Right renal pelvis (tissue), 4 donors: ENCODE measurements at regions not wholly inside any gene's neighbourhood (a gene's known extent, or its start where the extent isn't known, plus 50 kb on each side); places are given as distances from the start of the nearest gene placed in this dataset.

Source experiments
- DNase-seq, 4 donors: peaks; one replicate each; pipeline ENCODE4 v3.0.0-alpha.2; 2013; ENCODE audit warnings: low read depth in 4 of 4, low spot score in 3 of 4, missing footprints in 1 of 4

DNA sequence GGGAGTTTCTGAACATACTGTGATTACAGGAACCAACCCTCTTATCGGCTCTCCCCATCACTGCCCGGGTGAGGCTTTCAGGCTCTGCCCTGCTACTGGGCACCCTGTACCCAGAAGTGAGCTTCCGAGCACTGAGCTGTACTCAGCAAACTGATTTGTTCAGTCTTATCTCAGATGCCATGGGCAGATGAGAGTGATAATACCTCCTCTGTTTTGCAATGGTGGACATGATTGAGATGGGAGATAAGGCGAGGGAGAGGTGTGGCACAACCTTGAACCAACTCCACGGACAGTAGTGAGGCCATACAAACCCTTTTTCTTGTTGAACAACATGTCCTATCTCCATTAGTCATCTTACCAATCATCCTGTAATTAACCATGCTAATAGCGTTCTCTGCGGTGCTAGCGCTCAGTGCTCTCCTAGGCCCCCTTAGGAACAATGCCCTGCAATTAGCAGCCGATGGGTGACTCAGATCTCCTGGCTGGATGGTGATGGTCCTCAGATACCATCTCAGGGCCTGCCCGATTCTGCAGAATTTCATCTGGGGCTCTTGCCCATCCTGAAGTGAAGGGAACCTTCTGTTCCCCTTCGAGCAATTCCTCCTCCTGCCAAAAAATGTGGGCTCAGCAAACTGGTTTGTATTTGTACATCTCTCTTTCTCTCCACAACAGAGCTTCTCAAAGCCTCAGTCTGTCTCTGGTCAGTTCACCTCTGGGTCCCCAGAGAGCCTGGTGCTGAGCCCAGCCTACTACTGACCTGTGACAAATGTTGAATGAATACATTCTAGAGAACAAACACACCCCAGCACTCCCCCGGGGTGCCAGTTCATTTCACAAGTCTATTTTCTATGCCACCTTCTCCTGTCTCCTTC, 139.3 kb upstream of the IRX3 start:
- no peak for DNase-seq

DNA sequence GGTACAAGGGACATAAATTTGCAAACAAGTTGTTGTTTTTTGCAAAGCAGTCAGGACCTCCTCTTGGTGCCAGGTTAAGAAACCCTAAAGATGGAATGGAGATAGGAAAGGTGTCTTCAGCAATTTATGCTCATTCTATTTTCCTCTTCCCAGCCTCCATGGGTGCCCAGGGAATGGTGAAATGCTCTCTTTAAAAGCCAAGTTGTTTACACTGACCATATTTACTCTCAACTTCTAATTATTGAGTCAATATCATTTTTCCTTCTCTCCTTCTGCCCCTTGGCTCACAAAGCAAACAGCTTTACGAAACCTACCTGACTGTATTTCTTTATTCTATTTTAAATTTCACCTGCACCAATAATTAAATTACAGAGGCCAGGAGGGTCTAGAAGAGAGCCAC, 138.5 kb upstream of the IRX3 start:
- no peak for DNase-seq

DNA sequence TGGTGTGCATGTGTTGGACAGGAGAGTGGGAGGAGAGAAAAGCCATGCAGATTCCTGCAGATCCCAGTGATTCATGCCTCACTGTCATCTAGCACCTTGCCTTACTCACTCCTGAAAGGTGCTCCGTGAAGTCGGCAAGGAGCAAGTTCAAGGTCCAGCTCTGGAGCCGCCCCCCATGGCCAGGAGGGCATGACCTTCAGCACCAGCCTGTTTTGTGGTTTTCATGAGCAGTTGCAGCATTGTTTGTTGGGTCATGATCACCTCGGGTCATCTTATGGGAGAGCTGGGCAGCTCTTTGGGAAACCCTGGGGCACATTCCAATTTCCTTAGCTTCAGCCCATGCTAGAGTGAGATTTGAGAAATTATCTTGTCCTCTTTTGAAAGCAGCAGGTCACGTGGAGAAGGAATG, 137.5 kb upstream of the IRX3 start:
- DNase-seq = no peak

DNA sequence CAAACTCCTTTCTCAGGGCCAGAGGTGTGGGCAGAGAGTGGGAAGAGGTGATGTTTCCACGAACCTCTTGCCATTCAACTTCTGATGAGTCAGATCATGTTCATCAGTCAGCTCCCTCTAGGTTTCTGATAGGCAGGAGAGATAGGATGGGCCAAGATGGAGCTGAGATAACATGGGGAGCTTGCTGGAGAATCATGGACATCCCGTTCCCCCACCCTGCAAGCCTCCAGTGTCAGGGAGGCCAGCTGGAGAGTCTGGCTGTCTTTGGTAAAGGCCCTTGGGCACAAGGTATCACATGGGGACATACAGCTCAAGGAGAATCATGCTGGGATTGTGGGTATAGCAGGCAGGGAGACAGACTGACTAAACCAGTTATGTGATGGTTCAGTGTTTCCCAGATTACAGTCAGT, 136.0 kb upstream of the IRX3 start:
- no peak for DNase-seq

DNA sequence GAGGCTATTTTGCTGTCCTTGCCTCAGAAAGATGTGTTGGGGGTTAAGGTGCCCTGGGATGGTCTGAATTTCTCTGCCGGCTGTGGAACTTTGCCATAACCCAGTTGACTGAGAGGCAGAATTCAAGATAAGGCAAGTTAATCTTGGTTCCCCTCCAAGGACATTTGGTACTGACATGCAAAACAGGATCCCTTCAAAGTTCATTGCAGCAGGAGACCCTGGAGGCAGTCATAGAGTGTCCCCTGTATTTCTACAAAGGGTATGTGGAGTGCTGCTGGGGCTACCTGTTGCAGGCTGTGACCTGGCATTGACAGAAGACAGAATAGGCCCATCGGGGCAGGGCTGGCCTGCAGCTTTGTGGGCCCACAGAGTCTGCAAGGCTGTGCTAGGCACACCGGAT, 135.6 kb upstream of the IRX3 start:
- no peak for DNase-seq

DNA sequence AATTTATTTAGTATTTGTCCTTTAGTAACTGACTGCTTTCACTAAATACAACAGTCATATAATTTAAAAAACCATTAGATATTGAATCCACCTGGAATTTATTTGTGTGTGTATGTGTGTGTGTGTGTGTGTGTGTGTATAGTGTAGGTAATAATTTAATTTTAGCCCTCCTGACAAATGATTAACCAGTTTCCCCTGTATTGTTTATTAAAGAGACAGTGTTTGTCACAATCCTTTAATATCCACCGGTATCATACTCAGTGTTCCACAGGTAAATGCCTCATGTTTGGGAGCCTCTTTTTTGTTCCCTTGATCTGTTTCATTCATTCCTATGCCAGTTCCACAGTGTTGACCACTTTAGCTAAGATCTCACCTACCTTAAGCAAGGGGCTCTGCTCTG, 134.6 kb upstream of the IRX3 start:
- no peak for DNase-seq

DNA sequence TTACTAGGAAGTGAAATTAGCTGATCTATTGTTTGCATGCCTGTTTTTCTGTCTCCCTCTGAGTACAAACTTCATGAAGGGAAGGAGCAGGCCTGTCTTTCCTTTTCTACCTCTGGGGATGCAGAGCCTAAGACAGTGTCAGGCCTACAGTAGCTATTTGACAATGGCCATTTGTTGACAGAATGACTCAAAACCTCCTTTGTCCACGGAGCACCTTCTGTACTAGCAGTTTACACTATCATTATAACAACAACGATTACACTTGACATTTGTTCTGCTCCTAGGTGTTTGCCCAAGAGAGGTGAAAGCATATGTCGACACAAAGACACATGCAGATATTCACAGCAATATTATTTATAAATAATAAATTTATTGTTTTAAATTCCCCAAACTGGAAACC, 132.3 kb upstream of the IRX3 start:
- no peak for DNase-seq

DNA sequence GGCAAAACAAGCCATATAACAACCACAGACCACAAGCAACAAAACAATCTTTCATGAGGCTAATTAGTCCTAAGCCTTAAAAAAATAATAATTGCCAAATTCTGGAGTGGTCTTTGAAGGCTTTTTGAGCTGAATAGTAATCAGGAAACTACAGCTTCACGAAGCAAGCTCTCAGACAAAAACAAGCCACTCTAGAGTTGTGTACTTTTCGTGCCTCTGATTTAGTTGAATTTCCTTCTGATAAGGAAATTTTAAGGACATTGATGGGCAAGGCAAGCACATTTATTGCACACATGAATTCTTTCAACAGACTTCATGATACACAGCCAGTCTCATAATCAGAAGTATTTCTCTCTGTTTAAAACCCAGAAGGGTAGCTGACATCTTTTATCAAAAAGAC, 130.8 kb upstream of the IRX3 start:
- DNase-seq = no peak

DNA sequence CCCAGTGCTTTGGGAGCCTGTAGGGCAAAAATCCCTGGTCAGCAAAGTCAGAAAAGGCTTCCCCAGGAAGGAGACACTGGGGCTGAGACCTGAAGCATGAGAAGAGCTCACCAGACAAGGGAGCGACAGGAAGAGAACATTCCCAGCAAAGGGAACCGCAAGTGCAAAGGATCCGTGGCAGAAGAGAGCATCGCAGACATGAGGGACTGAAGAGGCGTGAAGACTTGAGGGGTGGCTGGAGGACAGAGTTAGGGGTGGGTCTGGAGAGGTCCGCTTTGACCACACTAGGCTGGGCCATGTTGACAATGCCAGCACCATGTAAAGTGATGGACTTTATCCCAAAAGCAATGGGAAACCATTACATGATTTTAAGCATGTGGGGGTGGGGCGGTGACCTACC, 128.1 kb upstream of the IRX3 start:
- no peak for DNase-seq

DNA sequence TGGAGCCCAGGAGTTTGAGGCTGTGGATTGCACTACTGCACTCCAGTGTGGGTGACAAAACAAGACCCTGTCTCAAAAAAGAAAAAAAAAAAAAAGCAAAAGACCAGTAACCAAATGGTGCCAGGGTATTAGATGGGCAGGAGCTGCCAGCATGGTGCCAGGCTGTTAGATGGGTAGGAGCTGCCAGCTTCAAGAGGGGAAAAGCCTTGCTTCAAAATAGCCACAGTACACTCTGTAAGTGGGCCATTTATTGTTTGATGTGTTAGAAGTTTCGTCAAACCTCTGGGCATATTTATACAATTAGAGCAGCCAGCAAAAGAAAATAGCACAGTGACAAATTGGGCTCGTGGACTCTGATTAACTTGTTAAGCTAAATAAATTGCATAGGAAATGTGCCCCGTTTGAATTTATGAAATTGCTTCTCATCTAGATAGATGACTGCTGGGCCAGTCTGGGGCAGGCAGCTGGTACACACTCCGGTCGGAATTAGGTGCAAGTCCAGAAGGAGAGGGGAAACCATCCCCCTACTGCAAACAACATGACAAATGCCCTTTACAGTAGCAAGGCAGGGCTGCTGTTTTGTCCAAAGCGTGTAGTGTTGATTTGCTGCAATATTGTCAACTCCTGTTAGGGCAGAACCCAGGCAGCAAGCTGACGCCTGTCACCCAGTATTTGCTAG, 126.3 kb upstream of the IRX3 start:
- DNase-seq = no peak

DNA sequence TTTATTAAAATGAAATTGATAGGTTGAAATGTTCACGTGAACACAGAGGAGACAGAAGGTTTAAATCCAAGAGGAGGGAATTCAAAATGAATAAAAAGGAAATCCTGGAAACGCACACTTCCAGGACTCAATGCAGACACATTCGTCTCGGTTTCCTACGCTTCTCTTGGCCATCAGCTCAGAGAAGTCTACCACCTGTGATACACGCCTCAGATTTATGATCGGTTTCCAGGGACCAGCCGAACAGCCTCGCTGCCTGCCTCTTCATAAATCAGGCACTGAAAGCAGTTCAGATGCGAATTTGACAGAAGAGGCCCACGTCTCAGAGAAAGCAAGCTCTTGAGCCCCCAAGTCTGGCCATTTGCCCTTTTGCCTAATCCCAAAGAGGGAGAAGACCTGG, 125.5 kb upstream of the IRX3 start:
- no peak for DNase-seq

DNA sequence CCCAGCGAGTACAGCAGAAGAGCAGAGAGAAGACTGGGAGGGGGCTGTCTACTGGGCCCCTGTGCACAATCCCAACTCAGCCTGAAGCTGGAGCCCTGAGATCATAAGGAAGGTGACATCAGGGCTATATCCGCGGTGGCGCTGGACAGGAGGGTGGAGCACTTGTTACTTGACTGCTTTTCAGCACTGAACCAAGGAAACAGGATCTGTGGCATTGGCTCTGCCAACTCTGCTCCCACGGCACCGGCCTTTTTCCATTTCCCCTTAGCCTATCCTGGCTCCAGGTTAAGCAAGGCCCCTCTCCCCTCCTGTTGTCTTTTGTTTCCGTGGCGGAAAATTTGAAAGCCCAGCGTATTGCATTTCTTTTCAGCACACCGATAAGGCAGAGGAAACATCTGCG, 125.0 kb upstream of the IRX3 start:
- DNase-seq = peak in 1 of 4 donors; percentile 36

DNA sequence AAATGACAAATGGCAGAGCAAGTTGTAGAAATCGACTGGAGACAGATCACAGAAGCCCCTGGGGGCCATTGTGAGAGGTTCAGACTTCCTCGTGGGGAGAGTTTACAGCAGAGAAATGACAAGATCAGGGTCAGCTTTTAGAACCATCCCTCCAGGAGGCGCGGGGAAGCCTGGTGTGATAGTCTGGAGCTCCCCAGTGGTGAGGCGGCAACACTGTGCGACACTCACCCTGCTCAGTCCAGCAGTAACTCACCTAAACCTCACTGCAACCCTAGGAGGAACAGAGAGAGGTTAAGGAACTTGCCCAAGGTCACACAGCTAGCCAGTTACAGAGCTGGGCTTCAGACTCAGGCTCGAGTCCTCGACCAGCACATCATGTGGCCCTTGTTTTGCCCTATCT, 123.4 kb upstream of the IRX3 start:
- no peak for DNase-seq

DNA sequence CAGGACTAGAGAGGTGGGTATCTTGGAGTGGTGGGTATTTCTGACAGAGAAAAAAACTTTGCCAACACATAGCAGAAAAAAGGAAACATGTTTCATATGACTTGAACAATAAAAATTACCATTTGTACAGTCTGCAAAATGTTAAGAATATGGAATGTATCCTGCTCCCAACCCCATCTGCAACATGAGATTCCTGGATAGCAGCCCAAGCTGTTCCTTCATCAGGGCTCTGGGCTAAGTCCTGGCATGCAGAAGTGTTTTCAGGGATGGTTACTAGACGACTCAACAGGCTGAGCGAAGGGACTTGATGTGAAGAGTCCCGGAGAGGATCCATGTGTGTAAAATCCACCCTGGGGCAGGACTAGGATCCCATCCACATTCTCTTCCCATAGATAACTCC, 121.0 kb upstream of the IRX3 start:
- no peak for DNase-seq

DNA sequence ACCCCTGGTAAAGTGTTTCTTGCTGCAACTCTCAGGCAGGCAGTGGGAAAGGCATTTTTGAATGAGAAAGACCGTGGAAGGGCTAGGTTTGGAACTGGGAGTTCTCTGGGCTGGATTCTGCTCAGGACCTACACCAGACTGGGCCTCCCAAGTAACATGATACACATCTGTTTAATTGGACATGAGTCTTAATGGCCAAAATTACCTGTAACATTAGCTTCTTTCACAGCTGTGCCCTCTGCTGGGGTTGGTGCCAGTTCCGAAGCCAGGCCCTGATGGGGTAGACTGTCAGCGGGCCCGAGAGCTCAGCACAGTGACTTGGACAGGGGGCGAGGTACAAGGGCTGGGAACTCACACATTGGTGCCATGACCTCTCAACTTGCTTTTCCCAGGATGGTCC, 118.9 kb upstream of the IRX3 start:
- DNase-seq = no peak

DNA sequence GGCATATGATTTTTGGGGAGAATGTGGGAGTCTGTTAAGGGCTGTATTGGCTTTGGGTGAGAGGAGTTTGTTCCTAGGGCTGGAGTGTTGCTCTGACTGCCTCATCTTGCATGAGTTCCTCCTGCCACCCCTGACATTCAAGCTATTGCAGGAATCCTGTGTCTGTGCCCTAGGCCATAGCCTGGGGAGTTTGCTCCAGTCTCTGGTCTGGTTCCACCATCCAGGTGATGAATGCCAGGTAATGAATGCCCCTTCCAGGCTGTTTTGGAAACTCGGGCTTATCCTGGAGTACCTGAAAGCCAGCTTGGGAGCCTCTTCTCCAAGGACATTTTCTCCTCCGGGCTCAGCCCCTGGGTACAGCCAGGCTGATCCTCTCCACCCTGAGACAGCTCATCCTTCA, 117.0 kb upstream of the IRX3 start:
- no peak for DNase-seq

DNA sequence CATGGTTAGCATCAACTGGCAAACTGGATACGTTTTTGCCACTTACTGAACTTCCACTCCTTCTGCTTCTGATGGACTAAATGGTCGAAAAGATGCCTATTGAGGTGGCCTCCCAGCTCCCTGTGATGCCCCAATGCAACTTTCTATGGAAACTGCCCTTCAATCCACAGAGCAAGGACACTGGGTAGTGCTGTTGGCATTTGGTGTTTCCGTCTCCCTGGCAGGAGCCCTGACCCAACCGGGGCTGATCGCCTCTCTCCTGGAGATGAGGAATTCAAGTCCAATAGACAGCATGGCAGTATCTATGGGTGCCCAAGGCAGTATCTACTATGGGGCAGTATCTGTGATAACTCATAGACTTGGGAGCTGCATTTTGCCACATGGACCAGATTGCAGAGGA, 116.3 kb upstream of the IRX3 start:
- DNase-seq = no peak

DNA sequence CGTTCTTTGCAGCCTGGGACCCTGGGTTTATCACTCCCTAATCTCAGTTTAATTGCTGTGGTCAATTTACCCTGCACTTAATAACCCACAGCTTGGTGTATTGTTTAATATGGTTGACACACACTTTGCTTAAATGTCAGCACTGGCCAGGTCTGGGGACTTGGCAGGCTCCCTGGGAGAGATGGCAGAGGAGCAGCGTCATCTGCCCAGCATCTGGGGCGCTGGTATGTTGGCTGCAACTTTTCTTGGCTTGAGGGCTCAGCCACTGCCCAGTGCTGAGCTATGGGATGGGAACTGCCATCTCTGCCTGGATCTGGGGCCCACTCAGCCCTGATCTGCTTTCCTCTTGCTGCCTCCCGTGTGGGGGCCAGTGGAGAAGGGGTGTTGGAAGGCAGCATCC, 115.7 kb upstream of the IRX3 start:
- no peak for DNase-seq

DNA sequence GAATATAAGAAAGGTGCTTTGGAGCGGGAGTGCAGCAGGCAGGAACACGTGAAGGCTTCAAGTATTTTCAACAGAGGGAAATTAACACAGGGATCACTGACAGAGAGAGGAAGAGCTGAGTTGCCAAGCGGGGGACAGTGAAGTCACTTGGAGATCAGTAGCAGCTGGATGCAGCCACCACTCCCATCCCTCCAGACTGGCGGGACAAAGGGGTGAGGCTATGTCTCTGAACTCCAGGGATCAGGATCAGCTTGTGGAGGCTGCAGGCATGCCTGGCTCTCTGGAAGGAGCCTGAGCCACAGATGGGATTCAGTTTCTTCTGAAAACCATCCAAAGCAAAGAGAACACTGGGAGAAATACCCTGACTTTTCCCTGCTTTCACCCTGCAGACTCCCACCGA, 113.7 kb upstream of the IRX3 start:
- DNase-seq = no peak

DNA sequence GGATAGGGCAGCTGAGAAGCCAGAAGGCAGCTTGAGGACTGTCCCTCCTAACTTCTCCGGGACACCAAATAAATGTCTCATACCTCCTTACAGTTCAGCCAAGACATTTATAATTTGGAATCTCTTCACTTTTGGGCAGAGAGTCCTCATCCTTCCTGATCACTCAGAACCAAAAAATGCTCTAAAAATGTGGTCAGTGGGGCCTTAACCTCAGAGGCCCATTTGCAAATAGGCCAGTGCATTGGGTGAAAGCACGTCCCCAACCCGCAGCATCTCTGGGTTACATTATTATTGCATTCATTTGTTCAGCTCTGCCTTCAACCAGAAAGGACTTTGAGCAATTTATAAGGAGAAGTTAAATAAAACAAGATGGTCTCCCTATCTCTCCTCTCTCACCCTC, 112.4 kb upstream of the IRX3 start:
- no peak for DNase-seq

DNA sequence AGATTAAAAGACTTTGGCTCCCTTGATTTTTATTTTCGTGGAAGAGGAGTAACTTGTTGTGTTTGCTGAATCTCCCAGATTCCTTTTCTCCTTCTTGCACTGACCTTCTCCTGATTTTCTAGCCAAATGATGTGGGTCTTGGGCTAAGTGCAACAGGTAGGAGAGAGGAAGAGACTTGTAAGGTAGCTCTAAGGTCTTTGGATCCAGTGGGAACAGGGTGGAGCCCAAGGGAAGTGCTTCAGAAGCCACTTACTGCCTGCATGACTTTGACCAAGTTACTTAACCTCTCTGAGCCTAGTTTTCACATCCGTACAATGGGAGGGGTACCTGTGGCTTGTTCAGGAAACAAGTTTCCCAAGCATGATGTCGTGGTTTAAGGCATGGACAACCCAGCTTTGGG, 111.3 kb upstream of the IRX3 start:
- DNase-seq = no peak

DNA sequence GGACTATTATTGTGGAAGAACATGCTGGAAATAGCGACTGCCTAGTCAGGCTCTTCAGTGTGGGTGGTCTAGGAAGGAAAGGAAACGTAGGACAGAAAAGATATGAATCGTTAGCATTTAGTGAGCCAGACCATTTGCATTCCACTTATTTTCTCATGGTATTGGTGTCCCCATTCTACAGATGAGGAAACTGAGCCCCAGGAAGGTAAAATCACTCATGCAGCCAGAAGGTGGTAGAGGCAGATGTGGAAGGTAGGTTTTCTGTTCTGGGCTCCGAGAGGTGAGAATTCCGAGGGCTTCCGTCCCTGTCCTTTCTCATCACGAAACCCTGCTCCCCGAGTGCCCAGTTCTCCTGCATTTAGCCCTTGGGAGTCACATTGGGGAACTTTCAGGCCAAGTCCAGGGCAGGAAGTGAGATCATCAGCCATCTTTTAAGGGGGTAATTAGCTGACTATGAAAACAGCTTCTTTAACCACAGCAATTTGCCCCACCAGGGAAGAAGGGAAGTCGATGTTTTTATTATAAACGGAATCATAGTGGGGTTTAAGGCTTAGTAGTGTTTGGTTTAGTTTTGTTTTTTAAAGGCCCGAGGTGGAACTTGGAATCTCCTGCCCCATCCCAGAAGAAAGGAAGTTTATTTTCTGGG, 110.7 kb upstream of the IRX3 start:
- DNase-seq = no peak
